HL-60 (cell line): ENCODE measurements at regions not wholly inside any gene's neighbourhood (a gene's known extent, or its start where the extent isn't known, plus 50 kb on each side); places are given as distances from the start of the nearest gene placed in this dataset.

Source experiments
- GABPA ChIP-seq: IDR thresholded peaks from 2 replicates; pipeline ENCODE4 v1.6.1; 2012; ENCODE audit warnings: low read depth
- POLR2AphosphoS5 ChIP-seq: IDR thresholded peaks from 2 replicates; pipeline ENCODE4 v1.6.1; 2012; ENCODE audit warnings: low read depth
- TF ChIP-seq, protein P1 (sequence below): IDR thresholded peaks from one replicate; pipeline ENCODE4 v1.5.1; 2011; ENCODE audit warnings: low read length, control low read depth, inconsistent platforms; ENCODE audit not compliant: insufficient read depth
- TF ChIP-seq, protein P2 (sequence below): IDR thresholded peaks from 2 replicates; pipeline ENCODE4 v1.6.1; 2012; ENCODE audit warnings: low read depth; ENCODE audit not compliant: insufficient replicate concordance

GRCh38 chr18:38520786-38521185 is 955.2 kb upstream of the CELF4 start:
- TF ChIP-seq, protein P1, sequence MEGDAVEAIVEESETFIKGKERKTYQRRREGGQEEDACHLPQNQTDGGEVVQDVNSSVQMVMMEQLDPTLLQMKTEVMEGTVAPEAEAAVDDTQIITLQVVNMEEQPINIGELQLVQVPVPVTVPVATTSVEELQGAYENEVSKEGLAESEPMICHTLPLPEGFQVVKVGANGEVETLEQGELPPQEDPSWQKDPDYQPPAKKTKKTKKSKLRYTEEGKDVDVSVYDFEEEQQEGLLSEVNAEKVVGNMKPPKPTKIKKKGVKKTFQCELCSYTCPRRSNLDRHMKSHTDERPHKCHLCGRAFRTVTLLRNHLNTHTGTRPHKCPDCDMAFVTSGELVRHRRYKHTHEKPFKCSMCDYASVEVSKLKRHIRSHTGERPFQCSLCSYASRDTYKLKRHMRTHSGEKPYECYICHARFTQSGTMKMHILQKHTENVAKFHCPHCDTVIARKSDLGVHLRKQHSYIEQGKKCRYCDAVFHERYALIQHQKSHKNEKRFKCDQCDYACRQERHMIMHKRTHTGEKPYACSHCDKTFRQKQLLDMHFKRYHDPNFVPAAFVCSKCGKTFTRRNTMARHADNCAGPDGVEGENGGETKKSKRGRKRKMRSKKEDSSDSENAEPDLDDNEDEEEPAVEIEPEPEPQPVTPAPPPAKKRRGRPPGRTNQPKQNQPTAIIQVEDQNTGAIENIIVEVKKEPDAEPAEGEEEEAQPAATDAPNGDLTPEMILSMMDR, result no peak
- TF ChIP-seq GABPA (no peak), POLR2AphosphoS5 (no peak)
- TF ChIP-seq, protein P2, sequence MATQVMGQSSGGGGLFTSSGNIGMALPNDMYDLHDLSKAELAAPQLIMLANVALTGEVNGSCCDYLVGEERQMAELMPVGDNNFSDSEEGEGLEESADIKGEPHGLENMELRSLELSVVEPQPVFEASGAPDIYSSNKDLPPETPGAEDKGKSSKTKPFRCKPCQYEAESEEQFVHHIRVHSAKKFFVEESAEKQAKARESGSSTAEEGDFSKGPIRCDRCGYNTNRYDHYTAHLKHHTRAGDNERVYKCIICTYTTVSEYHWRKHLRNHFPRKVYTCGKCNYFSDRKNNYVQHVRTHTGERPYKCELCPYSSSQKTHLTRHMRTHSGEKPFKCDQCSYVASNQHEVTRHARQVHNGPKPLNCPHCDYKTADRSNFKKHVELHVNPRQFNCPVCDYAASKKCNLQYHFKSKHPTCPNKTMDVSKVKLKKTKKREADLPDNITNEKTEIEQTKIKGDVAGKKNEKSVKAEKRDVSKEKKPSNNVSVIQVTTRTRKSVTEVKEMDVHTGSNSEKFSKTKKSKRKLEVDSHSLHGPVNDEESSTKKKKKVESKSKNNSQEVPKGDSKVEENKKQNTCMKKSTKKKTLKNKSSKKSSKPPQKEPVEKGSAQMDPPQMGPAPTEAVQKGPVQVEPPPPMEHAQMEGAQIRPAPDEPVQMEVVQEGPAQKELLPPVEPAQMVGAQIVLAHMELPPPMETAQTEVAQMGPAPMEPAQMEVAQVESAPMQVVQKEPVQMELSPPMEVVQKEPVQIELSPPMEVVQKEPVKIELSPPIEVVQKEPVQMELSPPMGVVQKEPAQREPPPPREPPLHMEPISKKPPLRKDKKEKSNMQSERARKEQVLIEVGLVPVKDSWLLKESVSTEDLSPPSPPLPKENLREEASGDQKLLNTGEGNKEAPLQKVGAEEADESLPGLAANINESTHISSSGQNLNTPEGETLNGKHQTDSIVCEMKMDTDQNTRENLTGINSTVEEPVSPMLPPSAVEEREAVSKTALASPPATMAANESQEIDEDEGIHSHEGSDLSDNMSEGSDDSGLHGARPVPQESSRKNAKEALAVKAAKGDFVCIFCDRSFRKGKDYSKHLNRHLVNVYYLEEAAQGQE, result no peak
